H1 (cell line): ENCODE measurements at regions not wholly inside any gene's neighbourhood (a gene's known extent, or its start where the extent isn't known, plus 50 kb on each side); places are given as distances from the start of the nearest gene placed in this dataset.

Experiments used
- CTCF ChIA-PET: fragments of 300-600 bp; sonication (Branson Sonifier 250); formaldehyde crosslinking; loops from one replicate; lab custom pipeline; 2021; ENCODE audit not compliant: partially characterized antibody; lab: Charles Lee
- POLR2A ChIA-PET: fragments of 300-600 bp; sonication (Branson Sonifier 250); formaldehyde crosslinking; loops from one replicate; lab custom pipeline; 2021; ENCODE audit warnings: inconsistent platforms; ENCODE audit not compliant: partially characterized antibody; lab: Charles Lee
- DNase-seq, 2 experiments: peaks; one replicate each; pipeline versions ENCODE4 v3.0.0 to v3.0.0-alpha.2; 2010 to 2022; ENCODE audit warnings: low spot score in 2 of 2, low read depth in 1 of 2, mixed read lengths in 1 of 2
- FAIRE-seq: peaks from 2 replicates; lab custom pipeline; 2011; peaks lifted over from hg19 to GRCh38; lab: Jason Lieb, UNC
- H2AFZ ChIP-seq: 2 replicates; pipeline ENCODE4 v1.8.1; 2012; ENCODE audit warnings: low read length, inconsistent platforms
- H2AK5ac ChIP-seq: 2 replicates; pipeline ENCODE4 v1.6.1; 2013; ENCODE audit warnings: low read depth, low read length
- H2BK120ac ChIP-seq: replicated peaks from 2 replicates; pipeline ENCODE3; 2013; ENCODE audit warnings: low read depth, low read length, inconsistent platforms
- H2BK12ac ChIP-seq: 2 replicates; pipeline ENCODE4 v1.6.1; 2013; ENCODE audit warnings: low read depth, low read length
- H2BK15ac ChIP-seq: 2 replicates; pipeline ENCODE4 v1.6.1; 2013; ENCODE audit warnings: low read length
- H2BK20ac ChIP-seq: 2 replicates; pipeline ENCODE4 v1.6.1; 2013; ENCODE audit warnings: low read length
- H2BK5ac ChIP-seq: 2 replicates; pipeline ENCODE4 v1.6.1; 2013; ENCODE audit warnings: low read depth, low read length
- H3K14ac ChIP-seq: 2 replicates; pipeline ENCODE4 v1.6.1; 2013; ENCODE audit warnings: inconsistent platforms; ENCODE audit not compliant: insufficient read length
- H3K18ac ChIP-seq: 2 replicates; pipeline ENCODE4 v1.6.1; 2013; ENCODE audit warnings: low read length; ENCODE audit errors: extremely low read depth
- H3K23ac ChIP-seq: 2 replicates; pipeline ENCODE4 v1.6.1; 2013; ENCODE audit warnings: inconsistent platforms; ENCODE audit not compliant: insufficient read length
- H3K23me2 ChIP-seq: 2 replicates; pipeline ENCODE4 v1.6.1; 2013; ENCODE audit warnings: low read depth, low read length
- H3K27ac ChIP-seq: 2 replicates; pipeline ENCODE4 v1.6.1; 2011; ENCODE audit warnings: low read depth, low read length, inconsistent platforms
- H3K27me3 ChIP-seq, 4 experiments: replicated peaks in 1 of 4; 1 replicate in 1 of 4; 2 replicates in 3 of 4; pipeline versions ENCODE4 v1.6.1 to v1.8.1; 2011 to 2013; ENCODE audit warnings: low read length in 3 of 4, mild to moderate bottlenecking in 3 of 4, inconsistent platforms in 2 of 4, mixed read lengths in 2 of 4, moderate library complexity in 1 of 4; ENCODE audit not compliant: control insufficient read depth in 3 of 4, insufficient read depth in 3 of 4; ENCODE audit errors: extremely low read depth in 1 of 4
- H3K36me3 ChIP-seq, 4 experiments: 2 replicates each; pipeline versions ENCODE4 v1.6.1 to v1.8.1; 2011 to 2013; ENCODE audit warnings: mild to moderate bottlenecking in 4 of 4, low read length in 3 of 4, moderate library complexity in 2 of 4, control low read depth in 1 of 4, inconsistent platforms in 1 of 4; ENCODE audit not compliant: insufficient read depth in 4 of 4, control insufficient read depth in 2 of 4
- H3K4ac ChIP-seq: replicated peaks from 2 replicates; pipeline ENCODE3; 2013; ENCODE audit warnings: low read length, low read depth, mixed read lengths, inconsistent platforms; ENCODE audit not compliant: insufficient read length
- H3K4me1 ChIP-seq, 4 experiments: replicated peaks in 1 of 4; 1 replicate in 1 of 4; 2 replicates in 3 of 4; pipeline versions ENCODE4 v1.6.1 to v1.8.1; 2011 to 2013; ENCODE audit warnings: low read length in 3 of 4, inconsistent platforms in 2 of 4, mixed read lengths in 1 of 4; ENCODE audit not compliant: insufficient read depth in 4 of 4, control insufficient read depth in 3 of 4
- H3K4me2 ChIP-seq, 2 experiments: 2 replicates each; pipeline versions ENCODE4 v1.6.1 to v1.8.1; 2011 to 2013; ENCODE audit warnings: low read depth in 2 of 2, low read length in 2 of 2, control low read depth in 1 of 2, inconsistent platforms in 1 of 2, mild to moderate bottlenecking in 1 of 2; ENCODE audit not compliant: insufficient read depth in 1 of 2
- H3K4me3 ChIP-seq, 4 experiments: fragments of 200-600, 300-600 bp in 1 of 4; sonication (generic), shearing (Covaris generic), sonication (Bioruptor Twin) in 1 of 4; 2 replicates each; pipeline versions ENCODE4 v1.5.1 to v1.8.1; 2011 to 2016; ENCODE audit warnings: low read length in 4 of 4, low read depth in 3 of 4, control low read depth in 2 of 4, inconsistent platforms in 2 of 4, mild to moderate bottlenecking in 2 of 4, mixed read lengths in 1 of 4, moderate library complexity in 1 of 4; ENCODE audit not compliant: insufficient read depth in 2 of 4; ENCODE audit errors: extremely low read depth in 1 of 4
- H3K56ac ChIP-seq: replicated peaks from 2 replicates; pipeline ENCODE3; 2013; ENCODE audit warnings: low read depth, mild to moderate bottlenecking, mixed read lengths, low read length, inconsistent platforms; ENCODE audit not compliant: insufficient read length
- H3K79me1 ChIP-seq: 2 replicates; pipeline ENCODE4 v1.6.1; 2013; ENCODE audit warnings: low read depth, low read length, control low read depth
- H3K79me2 ChIP-seq, 2 experiments: 2 replicates each; pipeline versions ENCODE4 v1.6.1 to v1.8.1; 2012 to 2013; ENCODE audit warnings: low read length in 2 of 2, mild to moderate bottlenecking in 2 of 2, inconsistent platforms in 1 of 2; ENCODE audit not compliant: insufficient read depth in 2 of 2, control insufficient read depth in 1 of 2
- H3K9ac ChIP-seq, 4 experiments: replicated peaks in 1 of 4; 1 replicate in 1 of 4; 2 replicates in 3 of 4; pipeline versions ENCODE4 v1.6.1 to v1.8.1; 2011 to 2013; ENCODE audit warnings: low read depth in 3 of 4, low read length in 3 of 4, control low read depth in 2 of 4, mild to moderate bottlenecking in 2 of 4, moderate library complexity in 2 of 4, inconsistent platforms in 1 of 4; ENCODE audit errors: extremely low read depth in 1 of 4
- H3K9me3 ChIP-seq, 2 experiments: 2 replicates each; pipeline versions ENCODE4 v1.6.1 to v1.8.1; 2012 to 2013; ENCODE audit warnings: mild to moderate bottlenecking in 2 of 2, moderate library complexity in 2 of 2, control low read depth in 1 of 2, inconsistent platforms in 1 of 2, low read depth in 1 of 2, low read length in 1 of 2, mixed read lengths in 1 of 2; ENCODE audit not compliant: insufficient read depth in 2 of 2
- H4K20me1 ChIP-seq, 2 experiments: replicated peaks in 1 of 2; 2 replicates each; pipeline versions ENCODE3 to v1.8.1; 2011 to 2013; ENCODE audit warnings: inconsistent platforms in 2 of 2, low read length in 2 of 2, mild to moderate bottlenecking in 1 of 2; ENCODE audit not compliant: insufficient read depth in 2 of 2, control insufficient read depth in 1 of 2
- H4K5ac ChIP-seq: 2 replicates; pipeline ENCODE4 v1.6.1; 2013; ENCODE audit warnings: low read length, low read depth, mixed read lengths, inconsistent platforms; ENCODE audit not compliant: insufficient read length
- H4K8ac ChIP-seq: 2 replicates; pipeline ENCODE4 v1.8.0; 2013; ENCODE audit warnings: mild to moderate bottlenecking, moderate library complexity, low read length, inconsistent platforms; ENCODE audit not compliant: insufficient read depth; ENCODE audit errors: extremely low read depth
- H4K91ac ChIP-seq: replicated peaks from 2 replicates; pipeline ENCODE3; 2013; ENCODE audit warnings: low read length, mixed read lengths, inconsistent platforms; ENCODE audit not compliant: insufficient read length
- CEBPB ChIP-seq: IDR thresholded peaks from 2 replicates; pipeline ENCODE4 v1.6.1; 2012; ENCODE audit warnings: low read depth, low read length
- EZH2 ChIP-seq: fragments of 200-600 bp; sonication (generic); IDR thresholded peaks from 2 replicates; pipeline ENCODE4 v1.7.1; 2012; ENCODE audit warnings: low read depth, mild to moderate bottlenecking, moderate library complexity, low read length, inconsistent platforms; ENCODE audit not compliant: severe bottlenecking
- HDAC6 ChIP-seq: IDR thresholded peaks from one replicate; pipeline ENCODE4 v1.7.1; 2012; ENCODE audit warnings: low read depth, mild to moderate bottlenecking, inconsistent platforms, low read length, moderate library complexity
- KDM1A ChIP-seq: fragments of 200-600, 300-600 bp; sonication (generic); IDR thresholded peaks from 2 replicates; pipeline ENCODE4 v1.7.1; 2016; ENCODE audit warnings: mild to moderate bottlenecking, low read length, borderline replicate concordance
- KDM4A ChIP-seq: IDR thresholded peaks from one replicate; pipeline ENCODE4 v1.7.1; 2012; ENCODE audit warnings: low read depth, mild to moderate bottlenecking, moderate library complexity, low read length, inconsistent platforms; ENCODE audit not compliant: severe bottlenecking
- PHF8 ChIP-seq: fragments of 200-600 bp; sonication (generic); conservative IDR thresholded peaks from 2 replicates; pipeline ENCODE4 v1.7.1; 2012; ENCODE audit warnings: low read depth, mild to moderate bottlenecking, inconsistent platforms, low read length, moderate library complexity
- POU5F1 ChIP-seq: IDR thresholded peaks from 2 replicates; pipeline ENCODE4 v1.6.1; 2011; ENCODE audit warnings: low read depth, mild to moderate bottlenecking, low read length, moderate library complexity
- RAD21 ChIP-seq, 2 experiments: IDR thresholded peaks in 1 of 2; conservative IDR thresholded peaks in 1 of 2; 2 replicates each; pipeline ENCODE4 v1.6.1; 2011; ENCODE audit warnings: low read depth in 2 of 2, low read length in 2 of 2, improper control_type of control experiment in 1 of 2, inconsistent platforms in 1 of 2, mild to moderate bottlenecking in 1 of 2, moderate library complexity in 1 of 2
- RXRA ChIP-seq: IDR thresholded peaks from 2 replicates; pipeline ENCODE4 v1.6.1; 2011; ENCODE audit warnings: low read depth, mild to moderate bottlenecking, low read length, moderate library complexity; ENCODE audit not compliant: insufficient read depth
- SAP30 ChIP-seq: fragments of 300-600 bp; sonication (generic); IDR thresholded peaks from 2 replicates; pipeline ENCODE4 v1.7.1; 2012; ENCODE audit warnings: low read length, moderate library complexity, mild to moderate bottlenecking, inconsistent platforms; ENCODE audit not compliant: insufficient read depth, insufficient replicate concordance
- SIN3A ChIP-seq, 2 experiments: IDR thresholded peaks in 1 of 2; conservative IDR thresholded peaks in 1 of 2; 2 replicates each; pipeline ENCODE4 v1.6.1; 2011 to 2012; ENCODE audit warnings: low read length in 2 of 2, improper control_type of control experiment in 1 of 2, low read depth in 1 of 2, mild to moderate bottlenecking in 1 of 2
- SIRT6 ChIP-seq: IDR thresholded peaks from one replicate; pipeline ENCODE4 v1.7.1; 2012; ENCODE audit warnings: low read length, inconsistent platforms
- WGBS, 2 experiments: shearing (Covaris generic) in 1 of 2; methylation state at CpG; one replicate each; pipeline versions ENCODE4 v1.1.6 to v1.1.7; 2013 to 2015; ENCODE audit warnings: low lambda C conversion rate in 2 of 2, mixed read lengths in 2 of 2, inconsistent platforms in 1 of 2, low coverage in 1 of 2, missing lambda C conversion rate in 1 of 2; ENCODE audit not compliant: insufficient replicate concordance in 2 of 2, insufficient coverage in 1 of 2, insufficient read length in 1 of 2; ENCODE audit errors: extremely low coverage in 1 of 2, missing lambda C conversion rate in 1 of 2; 5-methylcytosine and 5-hydroxymethylcytosine counted together

GRCh38 chr7:33850768-33851167 is 54.6 kb upstream of the BMPER start:
- Histone ChIP-seq H2AK5ac (no peak overlapping the region), H2BK120ac (no peak overlapping the region), H3K27me3 (no peaks in the 10 kb centered on the region), H2AFZ (no peak overlapping the region), H3K23ac (no peak overlapping the region), H3K9ac (no peak overlapping the region), H4K8ac (no peak overlapping the region), H3K4me2 (no peak overlapping the region), H3K23me2 (no peaks in the 10 kb centered on the region), H2BK20ac (no peak overlapping the region), H4K5ac (no peak overlapping the region), H3K4me1 (no peaks in the 10 kb centered on the region), H3K4me3 (no peak overlapping the region), H3K18ac (no peak overlapping the region), H3K9me3 (no peaks in the 10 kb centered on the region), H3K4ac (no peak overlapping the region), H3K56ac (no peak overlapping the region), H3K79me2 (no peaks in the 10 kb centered on the region), H2BK5ac (no peak overlapping the region), H3K36me3 (no peaks in the 10 kb centered on the region; a peak in 1 of 8 replicates), H3K79me1 (no peaks in the 10 kb centered on the region), H4K20me1 (no peaks in the 10 kb centered on the region), H2BK12ac (no peak overlapping the region), H3K27ac (no peak overlapping the region), H3K14ac (no peak overlapping the region), H4K91ac (no peak overlapping the region), H2BK15ac (no peak overlapping the region)
- no peak for FAIRE-seq
- CTCF ChIA-PET = interaction anchor here (1.1 to 3.6 kb wide), 2 partner anchors 10 to 14 kb away, joined by 4 to 19 read pairs; no protein-coding TSS in a partner anchor
- no peak for DNase-seq
- 92% methylated on average over 1 of the region's 1 CpG; no CpG with 5 or more reads in 1 of the 2 experiments for WGBS, 2 experiments
- TF ChIP-seq EZH2 (no peak), KDM1A (no peak), SAP30 (no peak), RXRA (no peak), RAD21 (IDR thresholded peaks at IDR 0.05 in 1 of 2, conservative IDR thresholded peaks at IDR 0.05 in 1 of 2; ENCODE audit: low read depth in 2 of 2, low read length in 2 of 2) (no peak), PHF8 (no peak), SIRT6 (no peak), CEBPB (no peak), KDM4A (no peak), POU5F1 (no peak), SIN3A (conservative IDR thresholded peaks at IDR 0.05 in 1 of 2, IDR thresholded peaks at IDR 0.05 in 1 of 2; ENCODE audit: low read depth in 1 of 2, low read length in 2 of 2) (no peak), HDAC6 (no peak)
- POLR2A ChIA-PET = no interaction called here
